Parathyroid adenoma (tissue), 2 donors: ENCODE measurements at regions not wholly inside any gene's neighbourhood (a gene's known extent, or its start where the extent isn't known, plus 50 kb on each side); places are given as distances from the start of the nearest gene placed in this dataset.
A peak's percentile ranks its signal among the peaks of the same experiment; 100 is the strongest.
"Not testable (repeated sequence)": the region's sequence is repeated elsewhere in the genome, so short reads cannot be mapped to it uniquely, and the experiment has no call there.

Experiments used
- H2AFZ ChIP-seq: fragments of 300-600 bp; sonication (generic); one replicate; pipeline ENCODE4 v1.7.0; 2017; ENCODE audit warnings: antibody characterized with exemption, mild to moderate bottlenecking
- H3K27ac ChIP-seq: fragments of 300-600 bp; sonication (generic); one replicate; pipeline ENCODE4 v1.7.0; 2017
- H3K27me3 ChIP-seq: fragments of 300-600 bp; sonication (generic); one replicate; pipeline ENCODE4 v1.7.0; 2017; ENCODE audit warnings: low read length; ENCODE audit not compliant: control insufficient read depth, insufficient read depth
- H3K36me3 ChIP-seq: fragments of 300-600 bp; sonication (generic); one replicate; pipeline ENCODE4 v1.7.0; 2017; ENCODE audit warnings: low read length; ENCODE audit not compliant: control insufficient read depth, insufficient read depth
- H3K4me1 ChIP-seq: fragments of 300-600 bp; sonication (generic); one replicate; pipeline ENCODE4 v1.7.0; 2017; ENCODE audit warnings: control low read depth
- H3K4me2 ChIP-seq: fragments of 300-600 bp; sonication (generic); one replicate; pipeline ENCODE4 v1.7.0; 2017; ENCODE audit warnings: low read length
- H3K4me3 ChIP-seq: fragments of 300-600 bp; sonication (generic); one replicate; pipeline ENCODE4 v1.7.0; 2017; ENCODE audit warnings: low read depth, low read length
- H3K79me2 ChIP-seq: fragments of 300-600 bp; sonication (generic); one replicate; pipeline ENCODE4 v1.7.0; 2017; ENCODE audit warnings: control low read depth
- H3K9ac ChIP-seq: fragments of 300-600 bp; sonication (generic); one replicate; pipeline ENCODE4 v1.7.0; 2017; ENCODE audit warnings: mild to moderate bottlenecking
- H3K9me3 ChIP-seq: fragments of 300-600 bp; sonication (generic); one replicate; pipeline ENCODE4 v1.7.0; 2017; ENCODE audit warnings: low read length; ENCODE audit not compliant: control insufficient read depth
- CTCF ChIP-seq: fragments of 300-600 bp; sonication (generic); IDR thresholded peaks from one replicate; pipeline ENCODE4 v1.7.0; 2017; ENCODE audit warnings: antibody characterized with exemption, mild to moderate bottlenecking
- donor health status: primary hyperparathyroidism.

- peak overlapping the region; percentile 37 for H3K27ac ChIP-seq
These were observed 234.4 kb upstream of the FRG2C start for GRCh38 chr3:75429561-75430220.

GRCh38 chr3:75430406-75430805, 233.7 kb upstream of the FRG2C start:
- not testable (repeated sequence) for H3K79me2 ChIP-seq, H3K27ac ChIP-seq, H3K9ac ChIP-seq, H3K4me3 ChIP-seq, H3K4me2 ChIP-seq, H3K27me3 ChIP-seq, H3K9me3 ChIP-seq, H3K36me3 ChIP-seq, H2AFZ ChIP-seq
- peaks cover 14% of the 10 kb centered on the region for H3K4me1 ChIP-seq

More at GRCh38 chr3:75429561-75430220, 234.4 kb upstream of the FRG2C start:
- not testable (repeated sequence) for H3K4me2 ChIP-seq, H3K9ac ChIP-seq, H3K79me2 ChIP-seq, H3K27me3 ChIP-seq, H3K36me3 ChIP-seq, H3K4me3 ChIP-seq, H3K9me3 ChIP-seq, H2AFZ ChIP-seq
- peaks cover 14% of the 10 kb centered on the region for H3K4me1 ChIP-seq
- TF ChIP-seq CTCF = peak; percentile 84

GRCh38 chr3:75431120-75431519, 233.0 kb upstream of the FRG2C start:
- not testable (repeated sequence) for H2AFZ ChIP-seq, H3K27me3 ChIP-seq, H3K4me2 ChIP-seq, H3K9me3 ChIP-seq, H3K27ac ChIP-seq, H3K4me3 ChIP-seq, H3K36me3 ChIP-seq, H3K79me2 ChIP-seq, H3K9ac ChIP-seq
- peaks cover 14% of the 10 kb centered on the region for H3K4me1 ChIP-seq

- peak overlapping the region; percentile 89 for H3K27ac ChIP-seq
- H3K9ac ChIP-seq, H3K27me3 ChIP-seq, H2AFZ ChIP-seq, H3K36me3 ChIP-seq, H3K9me3 ChIP-seq, H3K4me2 ChIP-seq, H3K79me2 ChIP-seq, H3K4me3 ChIP-seq: not testable (repeated sequence)
- peaks cover 21% of the 10 kb centered on the region for H3K4me1 ChIP-seq
These were observed 231.7 kb upstream of the FRG2C start for GRCh38 chr3:75432466-75432865.

- Histone ChIP-seq H3K4me1 (peaks cover 19% of the 10 kb centered on the region), H3K27ac (peak overlapping the region; percentile 89)
- H3K4me3 ChIP-seq, H3K9me3 ChIP-seq, H3K4me2 ChIP-seq, H2AFZ ChIP-seq, H3K79me2 ChIP-seq, H3K27me3 ChIP-seq, H3K36me3 ChIP-seq, H3K9ac ChIP-seq: not testable (repeated sequence)
These were observed 231.2 kb upstream of the FRG2C start for GRCh38 chr3:75432885-75433284.

- H3K27me3 ChIP-seq, H3K9ac ChIP-seq, H3K4me3 ChIP-seq, H3K4me2 ChIP-seq, H3K79me2 ChIP-seq, H3K9me3 ChIP-seq, H2AFZ ChIP-seq, H3K36me3 ChIP-seq: not testable (repeated sequence)
- H3K4me1 ChIP-seq = peaks cover 19% of the 10 kb centered on the region
- peak overlapping the region; percentile 89 for H3K27ac ChIP-seq
These were observed 230.8 kb upstream of the FRG2C start for GRCh38 chr3:75433295-75433694.

- H3K79me2 ChIP-seq, H3K27me3 ChIP-seq, H3K9me3 ChIP-seq, H3K36me3 ChIP-seq: not testable (repeated sequence)
- H3K4me1 ChIP-seq = peaks cover 19% of the 10 kb centered on the region
- H3K27ac ChIP-seq = peak overlapping the region; percentile 89
- peak overlapping the region; percentile 66 for H3K4me2 ChIP-seq
- H3K4me3 ChIP-seq = peak overlapping the region; percentile 62
- peak overlapping the region; percentile 95 for H2AFZ ChIP-seq
- H3K9ac ChIP-seq = peak overlapping the region; percentile 97
These were observed 229.7 kb upstream of the FRG2C start for GRCh38 chr3:75434276-75434912.
